Neural cell (in vitro differentiated cells): ENCODE measurements at regions not wholly inside any gene's neighbourhood (a gene's known extent, or its start where the extent isn't known, plus 50 kb on each side); places are given as distances from the start of the nearest gene placed in this dataset.

Experiments
- H2AFZ ChIP-seq: fragments of 200-600, 300-800 bp; sonication (generic), shearing (Covaris generic); 2 replicates; pipeline ENCODE4 v1.6.0; 2014; ENCODE audit warnings: low read depth, mild to moderate bottlenecking, antibody characterized with exemption, low read length, moderate library complexity
- H3F3A ChIP-seq: fragments of 200-600 bp; shearing (Covaris generic); 2 replicates; pipeline ENCODE4 v1.6.1; 2016; ENCODE audit warnings: mild to moderate bottlenecking, moderate library complexity, mixed read lengths, antibody characterized with exemption, low read length; ENCODE audit not compliant: insufficient read depth, poor library complexity, severe bottlenecking
- H3K27ac ChIP-seq: fragments of 200-600, 300-800 bp; sonication (generic), shearing (Covaris generic); 2 replicates; pipeline ENCODE4 v1.5.1; 2014; ENCODE audit warnings: mild to moderate bottlenecking, low read length, moderate library complexity
- H3K27me3 ChIP-seq: fragments of 300-800, 200-600 bp; sonication (generic), shearing (Covaris generic); 2 replicates; pipeline ENCODE4 v1.6.0; 2014; ENCODE audit warnings: mild to moderate bottlenecking, low read depth, low read length, moderate library complexity; ENCODE audit not compliant: insufficient read depth
- H3K36me3 ChIP-seq: fragments of 300-800, 200-600 bp; sonication (generic), shearing (Covaris generic); 2 replicates; pipeline ENCODE4 v1.5.1; 2014; ENCODE audit warnings: mild to moderate bottlenecking, antibody characterized with exemption, low read length, moderate library complexity; ENCODE audit not compliant: insufficient read depth
- H3K4me2 ChIP-seq: fragments of 300-800, 200-600 bp; sonication (generic), shearing (Covaris generic); 2 replicates; pipeline ENCODE4 v1.6.0; 2014; ENCODE audit warnings: mild to moderate bottlenecking, low read length
- H3K4me3 ChIP-seq: fragments of 300-800, 200-600 bp; sonication (generic), shearing (Covaris generic); 2 replicates; pipeline ENCODE4 v1.5.1; 2014; ENCODE audit warnings: mild to moderate bottlenecking, low read length, moderate library complexity
- H3K79me2 ChIP-seq: fragments of 200-600 bp; shearing (Covaris generic); replicated peaks from 2 replicates; pipeline ENCODE4 v1.6.0; 2014; ENCODE audit warnings: mild to moderate bottlenecking, low read length, moderate library complexity; ENCODE audit not compliant: insufficient read depth
- H3K9ac ChIP-seq: fragments of 300-800, 200-600 bp; sonication (generic), shearing (Covaris generic); 2 replicates; pipeline ENCODE4 v1.6.1; 2016; ENCODE audit warnings: mild to moderate bottlenecking, low read length, mixed read lengths
- H3K9me2 ChIP-seq: fragments of 200-600 bp; shearing (Covaris generic); 2 replicates; pipeline ENCODE4 v1.6.1; 2016; ENCODE audit warnings: mild to moderate bottlenecking, low read length, mixed read lengths; ENCODE audit not compliant: insufficient read depth
- H3K9me3 ChIP-seq: fragments of 200-600, 300-800 bp; sonication (generic), shearing (Covaris generic); 2 replicates; pipeline ENCODE4 v1.6.1; 2016; ENCODE audit warnings: mild to moderate bottlenecking, mixed run types, low read length, moderate library complexity, mixed read lengths
- H4K20me1 ChIP-seq: fragments of 200-600 bp; shearing (Covaris generic); 2 replicates; pipeline ENCODE4 v1.6.1; 2016; ENCODE audit warnings: mild to moderate bottlenecking, mixed run types; ENCODE audit not compliant: insufficient read depth
- EP300 ChIP-seq: fragments of 450-650 bp; conservative IDR thresholded peaks from 2 replicates; pipeline ENCODE4 v1.6.1; 2014; ENCODE audit warnings: antibody characterized with exemption, mild to moderate bottlenecking, moderate library complexity; ENCODE audit not compliant: poor library complexity, severe bottlenecking
- EZH2 ChIP-seq: fragments of 200-600, 300-800 bp; shearing (Covaris generic), sonication (generic); IDR thresholded peaks from 2 replicates; pipeline ENCODE4 v1.6.1; 2014; ENCODE audit warnings: antibody characterized with exemption, low read length, borderline replicate concordance, mild to moderate bottlenecking; ENCODE audit not compliant: insufficient read depth, poor library complexity, severe bottlenecking
- MXI1 ChIP-seq: fragments of 450-650 bp; conservative IDR thresholded peaks from 2 replicates; pipeline ENCODE4 v1.6.1; 2014; ENCODE audit warnings: antibody characterized with exemption, mild to moderate bottlenecking; ENCODE audit not compliant: poor library complexity, severe bottlenecking
- POLR2AphosphoS5 ChIP-seq: IDR thresholded peaks from 2 replicates; pipeline ENCODE4 v1.6.1; 2012
- RAD21 ChIP-seq: fragments of 450-650 bp; conservative IDR thresholded peaks from 2 replicates; pipeline ENCODE4 v1.6.1; 2014; ENCODE audit warnings: antibody characterized with exemption, mild to moderate bottlenecking, moderate library complexity
- SMC3 ChIP-seq: fragments of 450-650 bp; conservative IDR thresholded peaks from 2 replicates; pipeline ENCODE4 v1.6.1; 2014; ENCODE audit warnings: antibody characterized with exemption, mild to moderate bottlenecking, moderate library complexity; ENCODE audit not compliant: poor library complexity
- TF ChIP-seq, protein P1 (sequence below): IDR thresholded peaks from 2 replicates; pipeline ENCODE4 v1.6.1; 2012; ENCODE audit warnings: borderline replicate concordance
- TF ChIP-seq, protein P2 (sequence below): fragments of 450-650 bp; IDR thresholded peaks from 2 replicates; pipeline ENCODE4 v1.5.1; 2014; ENCODE audit warnings: antibody characterized with exemption, mild to moderate bottlenecking, moderate library complexity; ENCODE audit not compliant: poor library complexity, severe bottlenecking

DNA sequence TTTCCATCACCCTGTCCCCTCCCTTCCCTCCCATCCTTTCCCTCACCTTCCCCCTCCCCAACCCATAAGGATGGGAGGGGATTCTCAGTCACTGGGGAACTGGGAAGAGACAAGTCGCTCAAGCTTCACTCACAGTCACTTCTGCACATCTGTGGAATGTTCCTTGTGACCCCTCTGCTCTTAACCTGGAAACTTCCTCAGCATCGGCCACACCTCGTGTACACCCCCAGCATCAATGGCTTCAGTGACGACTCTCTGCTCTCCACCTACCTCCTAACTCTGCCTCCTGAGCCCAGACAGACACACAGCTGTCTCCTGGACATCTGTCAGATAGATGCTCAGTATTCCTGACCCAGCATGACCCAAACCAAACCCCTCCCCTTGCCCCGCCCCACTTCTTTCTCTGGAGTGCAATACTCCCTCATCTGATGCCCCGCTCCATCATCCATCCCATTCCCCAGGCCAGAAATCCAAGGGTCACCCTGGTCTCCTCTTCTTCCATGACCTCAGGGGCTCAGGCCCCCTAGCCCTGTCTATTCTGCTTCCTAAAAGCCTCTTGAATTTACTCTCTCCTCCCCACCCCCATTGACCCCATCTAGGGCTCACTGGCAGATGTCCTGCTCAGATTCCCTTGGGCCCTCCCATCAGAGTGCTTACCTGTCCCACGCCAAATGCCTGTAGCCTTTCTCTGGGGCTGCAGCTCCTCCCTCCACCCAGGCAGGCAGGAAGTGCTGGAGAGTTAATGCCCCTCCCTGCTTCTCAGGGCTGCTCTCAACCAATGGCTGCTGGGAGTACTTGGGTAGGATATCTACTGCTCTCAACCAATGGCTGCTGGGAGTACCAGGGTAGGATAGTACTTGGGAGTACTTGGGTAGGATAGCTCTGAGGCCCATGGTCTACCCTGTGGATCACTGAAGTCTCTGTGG lies 83.1 kb upstream of the CSF3R start:
- Histone ChIP-seq H4K20me1 (no peaks in the 10 kb centered on the region), H3K36me3 (no peaks in the 10 kb centered on the region), H3K4me2 (peak overlapping the region; percentile 48), H3K27ac (peak overlapping the region; percentile 4), H3K9me3 (no peaks in the 10 kb centered on the region), H2AFZ (no peak overlapping the region), H3K9me2 (no peaks in the 10 kb centered on the region), H3K9ac (no peak overlapping the region), H3K79me2 (no peaks in the 10 kb centered on the region), H3K27me3 (no peaks in the 10 kb centered on the region), H3K4me3 (peak overlapping the region; percentile 40), H3F3A (no peaks in the 10 kb centered on the region)
- TF ChIP-seq, protein P1, sequence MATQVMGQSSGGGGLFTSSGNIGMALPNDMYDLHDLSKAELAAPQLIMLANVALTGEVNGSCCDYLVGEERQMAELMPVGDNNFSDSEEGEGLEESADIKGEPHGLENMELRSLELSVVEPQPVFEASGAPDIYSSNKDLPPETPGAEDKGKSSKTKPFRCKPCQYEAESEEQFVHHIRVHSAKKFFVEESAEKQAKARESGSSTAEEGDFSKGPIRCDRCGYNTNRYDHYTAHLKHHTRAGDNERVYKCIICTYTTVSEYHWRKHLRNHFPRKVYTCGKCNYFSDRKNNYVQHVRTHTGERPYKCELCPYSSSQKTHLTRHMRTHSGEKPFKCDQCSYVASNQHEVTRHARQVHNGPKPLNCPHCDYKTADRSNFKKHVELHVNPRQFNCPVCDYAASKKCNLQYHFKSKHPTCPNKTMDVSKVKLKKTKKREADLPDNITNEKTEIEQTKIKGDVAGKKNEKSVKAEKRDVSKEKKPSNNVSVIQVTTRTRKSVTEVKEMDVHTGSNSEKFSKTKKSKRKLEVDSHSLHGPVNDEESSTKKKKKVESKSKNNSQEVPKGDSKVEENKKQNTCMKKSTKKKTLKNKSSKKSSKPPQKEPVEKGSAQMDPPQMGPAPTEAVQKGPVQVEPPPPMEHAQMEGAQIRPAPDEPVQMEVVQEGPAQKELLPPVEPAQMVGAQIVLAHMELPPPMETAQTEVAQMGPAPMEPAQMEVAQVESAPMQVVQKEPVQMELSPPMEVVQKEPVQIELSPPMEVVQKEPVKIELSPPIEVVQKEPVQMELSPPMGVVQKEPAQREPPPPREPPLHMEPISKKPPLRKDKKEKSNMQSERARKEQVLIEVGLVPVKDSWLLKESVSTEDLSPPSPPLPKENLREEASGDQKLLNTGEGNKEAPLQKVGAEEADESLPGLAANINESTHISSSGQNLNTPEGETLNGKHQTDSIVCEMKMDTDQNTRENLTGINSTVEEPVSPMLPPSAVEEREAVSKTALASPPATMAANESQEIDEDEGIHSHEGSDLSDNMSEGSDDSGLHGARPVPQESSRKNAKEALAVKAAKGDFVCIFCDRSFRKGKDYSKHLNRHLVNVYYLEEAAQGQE: peak; percentile 34
- TF ChIP-seq MXI1: no peak

DNA sequence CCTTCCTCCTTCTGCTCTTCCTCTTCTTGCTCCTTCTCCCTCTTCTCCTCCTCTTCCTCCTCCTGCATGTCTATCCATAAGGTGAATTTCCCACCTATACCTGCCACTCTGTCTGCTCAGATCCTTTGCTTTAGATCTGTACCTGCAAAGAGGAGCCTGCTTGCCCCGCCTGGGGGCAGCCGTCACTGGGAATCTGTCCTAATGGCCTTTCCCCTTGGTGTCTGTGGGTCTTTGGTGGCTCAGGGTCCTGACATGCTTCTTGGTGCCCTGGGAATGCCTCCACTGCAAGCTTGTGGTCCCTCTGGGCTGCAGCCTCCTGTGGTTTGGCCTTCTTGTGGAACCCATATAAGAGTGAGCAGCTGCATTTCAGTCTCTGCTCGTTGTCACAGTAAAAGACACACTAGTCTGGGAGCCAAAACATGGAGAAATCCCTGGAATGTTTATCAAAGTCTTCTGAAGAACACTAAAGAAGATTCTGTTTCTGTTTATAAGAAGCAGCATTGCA lies 79.5 kb upstream of the CSF3R start:
- no peaks in the 10 kb centered on the region for H3K27me3 ChIP-seq
- no peaks in the 10 kb centered on the region for H3K9me3 ChIP-seq
- no peaks in the 10 kb centered on the region for H3K9me2 ChIP-seq
- H2AFZ ChIP-seq: no peak overlapping the region
- H3F3A ChIP-seq: no peaks in the 10 kb centered on the region
- TF ChIP-seq, protein P2, sequence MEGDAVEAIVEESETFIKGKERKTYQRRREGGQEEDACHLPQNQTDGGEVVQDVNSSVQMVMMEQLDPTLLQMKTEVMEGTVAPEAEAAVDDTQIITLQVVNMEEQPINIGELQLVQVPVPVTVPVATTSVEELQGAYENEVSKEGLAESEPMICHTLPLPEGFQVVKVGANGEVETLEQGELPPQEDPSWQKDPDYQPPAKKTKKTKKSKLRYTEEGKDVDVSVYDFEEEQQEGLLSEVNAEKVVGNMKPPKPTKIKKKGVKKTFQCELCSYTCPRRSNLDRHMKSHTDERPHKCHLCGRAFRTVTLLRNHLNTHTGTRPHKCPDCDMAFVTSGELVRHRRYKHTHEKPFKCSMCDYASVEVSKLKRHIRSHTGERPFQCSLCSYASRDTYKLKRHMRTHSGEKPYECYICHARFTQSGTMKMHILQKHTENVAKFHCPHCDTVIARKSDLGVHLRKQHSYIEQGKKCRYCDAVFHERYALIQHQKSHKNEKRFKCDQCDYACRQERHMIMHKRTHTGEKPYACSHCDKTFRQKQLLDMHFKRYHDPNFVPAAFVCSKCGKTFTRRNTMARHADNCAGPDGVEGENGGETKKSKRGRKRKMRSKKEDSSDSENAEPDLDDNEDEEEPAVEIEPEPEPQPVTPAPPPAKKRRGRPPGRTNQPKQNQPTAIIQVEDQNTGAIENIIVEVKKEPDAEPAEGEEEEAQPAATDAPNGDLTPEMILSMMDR: no peak
- TF ChIP-seq EZH2: no peak
- no peak for TF ChIP-seq EP300
- TF ChIP-seq MXI1: no peak
- TF ChIP-seq POLR2AphosphoS5: no peak
- TF ChIP-seq SMC3: no peak
- TF ChIP-seq, protein P1: no peak
- TF ChIP-seq RAD21: no peak
- H3K4me3 ChIP-seq: no peak overlapping the region
- H3K9ac ChIP-seq: no peak overlapping the region
- H3K27ac ChIP-seq: no peak overlapping the region
- H4K20me1 ChIP-seq: no peaks in the 10 kb centered on the region
- no peaks in the 10 kb centered on the region for H3K79me2 ChIP-seq
- no peaks in the 10 kb centered on the region for H3K36me3 ChIP-seq
- H3K4me2 ChIP-seq: no peak overlapping the region
